Prostate gland (tissue), 2 donors: ENCODE measurements at regions not wholly inside any gene's neighbourhood (a gene's known extent, or its start where the extent isn't known, plus 50 kb on each side); places are given as distances from the start of the nearest gene placed in this dataset.

Experiments
- CTCF ChIP-seq, 4 experiments: fragments of 200-600 bp in 2 of 4; fragments of 450-650 bp in 2 of 4; sonication (generic) in 2 of 4; IDR thresholded peaks; 1 replicate in 3 of 4; 2 replicates in 1 of 4; pipeline ENCODE4 v1.5.1; 2016 to 2019; ENCODE audit warnings: antibody characterized with exemption in 4 of 4, mild to moderate bottlenecking in 2 of 4, moderate library complexity in 2 of 4
- POLR2A ChIP-seq: fragments of 450-650 bp; IDR thresholded peaks from one replicate; pipeline ENCODE4 v1.6.1; 2016; ENCODE audit warnings: antibody characterized with exemption, mild to moderate bottlenecking

- no peak for TF ChIP-seq CTCF (IDR thresholded peaks at IDR 0.05)
- TF ChIP-seq POLR2A, result no peak
These were observed 110.4 kb upstream of the BMPER start for GRCh38 chr7:33794959-33795358.
